Activated naive CD8-positive, alpha-beta T cell treated with anti-CD3 and anti-CD28 coated beads, Interleukin-2, amount 10 ng/mL, durations not matched to agents 7 days and 5 days (primary cell): ENCODE measurements at regions not wholly inside any gene's neighbourhood (a gene's known extent, or its start where the extent isn't known, plus 50 kb on each side); places are given as distances from the start of the nearest gene placed in this dataset.

Source experiments
- ATAC-seq: fragments of 150-1000 bp; cut with Tn5 transposase; one replicate; pipeline ENCODE4 v1.10.0; 2021; ENCODE audit warnings: low read depth, moderate library complexity
- POLR2A ChIA-PET: fragments of 350-600 bp; sonication (Branson Sonifier 250); formaldehyde crosslinking; loops from one replicate; lab custom pipeline; 2021; ENCODE audit warnings: antibody characterized with exemption; lab: Charles Lee
- DNase-seq: peaks from one replicate; pipeline ENCODE4 v3.0.0; 2021
- H3K27ac Mint-ChIP-seq: one replicate; pipeline ENCODE4 v1.8.0; 2022; ENCODE audit warnings: mild to moderate bottlenecking, mixed read lengths
- H3K27me3 Mint-ChIP-seq: one replicate; pipeline ENCODE4 v1.8.0; 2022; ENCODE audit warnings: mild to moderate bottlenecking, moderate library complexity, mixed read lengths
- H3K36me3 Mint-ChIP-seq: one replicate; pipeline ENCODE4 v1.8.0; 2021; ENCODE audit warnings: mild to moderate bottlenecking, mixed read lengths
- H3K4me1 Mint-ChIP-seq: one replicate; pipeline ENCODE4 v1.8.0; 2021; ENCODE audit warnings: mixed read lengths
- H3K4me3 Mint-ChIP-seq: one replicate; pipeline ENCODE4 v1.8.0; 2022; ENCODE audit warnings: mild to moderate bottlenecking, moderate library complexity, mixed read lengths
- H3K9me3 Mint-ChIP-seq: one replicate; pipeline ENCODE4 v1.8.0; 2021; ENCODE audit warnings: mixed read lengths

GRCh38 chr10:89894051-89894450 is 192.7 kb downstream of the KIF20B start:
- POLR2A ChIA-PET = no interaction called here
- ATAC-seq (no peak), DNase-seq (no peak)
- Mint-ChIP-seq H3K27me3 (peaks cover 12% of the 10 kb centered on the region), H3K27ac (no peak overlapping the region), H3K4me1 (no peaks in the 10 kb centered on the region), H3K36me3 (no peaks in the 10 kb centered on the region), H3K9me3 (no peaks in the 10 kb centered on the region), H3K4me3 (no peak overlapping the region)

GRCh38 chr10:89900554-89900953 is 199.2 kb downstream of the KIF20B start:
- no peaks in the 10 kb centered on the region for H3K36me3 Mint-ChIP-seq
- no peak overlapping the region for H3K27ac Mint-ChIP-seq
- H3K9me3 Mint-ChIP-seq = no peaks in the 10 kb centered on the region
- peaks cover 14% of the 10 kb centered on the region for H3K27me3 Mint-ChIP-seq
- POLR2A ChIA-PET = no interaction called here
- ATAC-seq = no peak
- no peak overlapping the region for H3K4me3 Mint-ChIP-seq
- no peak for DNase-seq
- peaks cover 2% of the 10 kb centered on the region for H3K4me1 Mint-ChIP-seq

- Mint-ChIP-seq H3K36me3 (no peaks in the 10 kb centered on the region), H3K9me3 (no peaks in the 10 kb centered on the region), H3K4me3 (no peak overlapping the region), H3K27me3 (peaks cover 18% of the 10 kb centered on the region), H3K4me1 (peaks cover 2% of the 10 kb centered on the region), H3K27ac (no peak overlapping the region)
- no peak for DNase-seq
- POLR2A ChIA-PET = no interaction called here
- no peak for ATAC-seq
These were observed 200.5 kb downstream of the KIF20B start for GRCh38 chr10:89901895-89902294.

GRCh38 chr10:89904755-89905154 is 203.4 kb downstream of the KIF20B start:
- Mint-ChIP-seq H3K4me1 (peaks cover 2% of the 10 kb centered on the region), H3K27ac (no peak overlapping the region), H3K4me3 (no peak overlapping the region), H3K27me3 (peaks cover 23% of the 10 kb centered on the region), H3K36me3 (no peaks in the 10 kb centered on the region), H3K9me3 (no peaks in the 10 kb centered on the region)
- POLR2A ChIA-PET = no interaction called here
- DNase-seq = no peak
- no peak for ATAC-seq

- Mint-ChIP-seq H3K36me3 (no peaks in the 10 kb centered on the region), H3K27ac (no peak overlapping the region), H3K4me3 (no peak overlapping the region), H3K4me1 (peaks cover under 1% of the 10 kb centered on the region), H3K27me3 (peaks cover 16% of the 10 kb centered on the region), H3K9me3 (no peaks in the 10 kb centered on the region)
- POLR2A ChIA-PET = no interaction called here
- DNase-seq = no peak
- ATAC-seq = no peak
These were observed 208.4 kb downstream of the KIF20B start for GRCh38 chr10:89909752-89910151.

- no peak overlapping the region for H3K4me3 Mint-ChIP-seq
- ATAC-seq = no peak
- no peaks in the 10 kb centered on the region for H3K4me1 Mint-ChIP-seq
- H3K36me3 Mint-ChIP-seq = no peaks in the 10 kb centered on the region
- H3K9me3 Mint-ChIP-seq = no peaks in the 10 kb centered on the region
- no peak for DNase-seq
- no peak overlapping the region for H3K27ac Mint-ChIP-seq
- H3K27me3 Mint-ChIP-seq = peaks cover 1% of the 10 kb centered on the region
- POLR2A ChIA-PET = no interaction called here
These were observed 213.6 kb downstream of the KIF20B start for GRCh38 chr10:89915021-89915420.

DNA sequence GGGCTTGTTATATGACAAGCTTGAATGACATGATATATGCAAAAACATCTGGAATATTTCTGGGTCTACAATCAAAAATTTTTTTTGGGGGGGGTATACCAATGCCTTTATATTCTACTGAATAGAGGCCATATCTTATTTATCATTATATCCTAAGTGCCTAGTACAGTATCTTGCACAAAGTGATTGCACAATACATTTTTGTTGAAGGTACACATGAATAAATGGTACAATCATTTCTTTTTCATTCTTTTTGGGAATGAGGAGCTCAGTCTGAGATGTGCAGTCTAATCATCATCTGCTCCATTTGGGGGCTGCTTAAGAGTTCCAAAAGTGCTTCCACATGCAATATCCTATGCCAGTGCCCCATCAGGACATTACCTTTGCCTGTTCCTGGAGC is 214.6 kb downstream of the KIF20B start:
- Mint-ChIP-seq H3K4me1 (no peaks in the 10 kb centered on the region), H3K4me3 (no peak overlapping the region), H3K27ac (no peak overlapping the region), H3K9me3 (no peaks in the 10 kb centered on the region), H3K36me3 (no peaks in the 10 kb centered on the region), H3K27me3 (peaks cover 3% of the 10 kb centered on the region)
- POLR2A ChIA-PET = no interaction called here
- DNase-seq = no peak
- no peak for ATAC-seq

DNA sequence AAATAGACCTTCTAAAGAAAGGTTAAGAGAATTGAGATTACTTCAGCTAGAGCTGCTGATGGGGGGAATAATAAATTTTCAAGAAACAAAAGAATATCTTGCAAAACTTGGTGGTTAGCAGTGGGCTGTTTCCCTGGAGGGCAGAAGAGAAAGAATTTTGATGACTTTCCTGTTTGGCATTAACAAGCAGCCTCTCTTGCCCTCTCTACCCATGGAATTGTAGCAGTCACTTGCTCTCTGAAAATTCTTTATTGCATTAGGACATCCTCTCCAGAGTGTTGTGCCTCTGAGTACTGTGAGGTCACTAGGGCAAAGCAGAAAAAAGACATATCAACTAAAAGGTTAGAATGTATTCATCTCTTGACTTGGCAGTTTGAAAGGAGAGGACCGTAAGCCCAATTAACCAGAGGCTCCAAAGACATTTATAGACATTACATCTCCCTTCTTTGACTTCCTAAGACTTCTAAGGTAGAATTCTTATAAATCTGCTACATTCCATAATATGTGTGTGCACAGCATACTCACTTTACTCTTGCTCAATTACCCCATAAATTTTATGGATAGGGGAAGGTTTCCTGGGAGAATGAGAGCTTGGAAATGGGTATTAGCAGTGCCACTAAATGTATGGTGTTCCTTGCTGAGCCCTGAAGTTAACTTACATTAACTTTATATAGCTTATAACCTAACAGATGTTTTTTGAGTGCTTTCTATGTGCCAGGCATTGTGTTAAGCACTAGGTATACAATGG is 215.3 kb downstream of the KIF20B start:
- H3K4me3 Mint-ChIP-seq = no peak overlapping the region
- ATAC-seq (no peak), DNase-seq (no peak)
- POLR2A ChIA-PET = no interaction called here
- no peaks in the 10 kb centered on the region for H3K9me3 Mint-ChIP-seq
- no peaks in the 10 kb centered on the region for H3K36me3 Mint-ChIP-seq
- H3K27ac Mint-ChIP-seq = no peak overlapping the region
- H3K27me3 Mint-ChIP-seq = peaks cover 3% of the 10 kb centered on the region
- no peaks in the 10 kb centered on the region for H3K4me1 Mint-ChIP-seq

DNA sequence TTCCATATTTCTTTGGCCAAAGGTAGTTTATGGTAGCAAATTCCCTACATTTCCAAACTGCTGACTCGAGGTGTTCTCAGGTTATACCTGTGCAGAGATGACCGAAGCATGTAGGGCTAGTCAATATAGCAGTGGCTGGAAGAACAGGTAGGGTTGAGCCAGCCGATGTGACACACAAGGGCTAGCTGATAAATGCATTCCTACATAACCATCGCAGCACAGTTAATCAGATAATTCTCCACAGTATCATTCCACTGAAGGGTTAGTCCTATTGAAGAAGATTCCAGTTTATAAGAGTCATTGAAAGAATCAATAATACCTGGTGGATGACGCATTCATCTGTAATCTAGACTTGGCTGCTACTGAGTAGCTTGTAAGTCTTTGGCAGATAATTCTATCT is 220.0 kb downstream of the KIF20B start:
- POLR2A ChIA-PET = no interaction called here
- Mint-ChIP-seq H3K27ac (no peak overlapping the region), H3K9me3 (no peaks in the 10 kb centered on the region), H3K36me3 (no peaks in the 10 kb centered on the region), H3K4me1 (no peaks in the 10 kb centered on the region), H3K4me3 (no peak overlapping the region), H3K27me3 (peaks cover 3% of the 10 kb centered on the region)
- ATAC-seq (no peak), DNase-seq (no peak)

DNA sequence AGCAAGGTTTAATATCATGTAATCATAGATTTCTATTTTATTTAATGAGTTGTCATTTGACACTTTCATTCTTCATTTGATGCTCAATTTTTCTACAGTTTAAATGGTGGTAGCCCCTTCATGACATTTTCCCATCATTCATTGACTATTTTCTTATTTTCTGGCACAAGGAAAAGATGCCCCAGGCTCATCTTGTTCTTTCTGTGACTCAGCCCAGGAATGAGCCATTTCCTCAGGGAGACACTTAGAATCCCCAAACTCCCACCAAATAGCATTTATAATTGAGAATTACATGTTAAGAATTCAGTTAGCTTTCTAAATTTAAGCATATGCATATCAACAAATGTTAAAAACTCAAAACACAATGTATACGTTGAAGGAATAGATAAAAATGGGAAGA is 222.3 kb downstream of the KIF20B start:
- peaks cover 2% of the 10 kb centered on the region for H3K27me3 Mint-ChIP-seq
- POLR2A ChIA-PET = no interaction called here
- ATAC-seq = no peak

DNA sequence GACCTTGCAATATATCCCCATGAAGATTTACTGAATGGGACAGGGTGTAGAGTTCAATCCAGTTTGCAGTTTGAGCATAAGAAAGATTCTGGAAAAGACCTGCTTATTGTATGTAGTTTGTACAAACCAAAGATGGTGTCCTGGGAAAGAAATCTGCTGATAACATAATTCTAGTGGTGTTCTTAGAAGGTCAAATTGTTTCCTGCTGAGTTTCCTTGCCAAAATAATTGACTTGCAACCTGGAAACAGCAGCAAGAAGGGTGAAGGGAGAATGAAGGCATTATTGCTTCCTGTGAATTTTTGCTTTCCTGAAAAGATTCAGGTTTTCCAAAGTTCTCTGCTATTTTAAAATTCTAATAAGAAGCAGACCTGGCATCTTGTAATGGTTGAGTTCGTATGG is 222.9 kb downstream of the KIF20B start:
- no peaks in the 10 kb centered on the region for H3K9me3 Mint-ChIP-seq
- no peak for ATAC-seq
- no peaks in the 10 kb centered on the region for H3K36me3 Mint-ChIP-seq

More for the DNA sequence above, 222.3 kb downstream of the KIF20B start:
- no peaks in the 10 kb centered on the region for H3K4me1 Mint-ChIP-seq
- no peaks in the 10 kb centered on the region for H3K36me3 Mint-ChIP-seq
- no peaks in the 10 kb centered on the region for H3K9me3 Mint-ChIP-seq
- H3K27ac Mint-ChIP-seq = no peak overlapping the region
- H3K4me3 Mint-ChIP-seq = no peak overlapping the region
- DNase-seq = no peak

GRCh38 chr10:89926736-89927135 is 225.3 kb downstream of the KIF20B start:
- ATAC-seq = no peak
- POLR2A ChIA-PET = no interaction called here

More for the DNA sequence above, 222.9 kb downstream of the KIF20B start:
- Mint-ChIP-seq H3K27me3 (peaks cover 2% of the 10 kb centered on the region), H3K4me3 (no peak overlapping the region), H3K27ac (no peak overlapping the region), H3K4me1 (no peaks in the 10 kb centered on the region)
- DNase-seq = no peak
- POLR2A ChIA-PET = no interaction called here

GRCh38 chr10:89929282-89930026 is 228.1 kb downstream of the KIF20B start:
- ATAC-seq = no peak
- POLR2A ChIA-PET = no interaction called here
- no peak for DNase-seq
- Mint-ChIP-seq H3K9me3 (no peaks in the 10 kb centered on the region), H3K4me3 (no peak overlapping the region), H3K36me3 (no peaks in the 10 kb centered on the region), H3K4me1 (no peaks in the 10 kb centered on the region), H3K27ac (no peak overlapping the region), H3K27me3 (no peaks in the 10 kb centered on the region)

More at GRCh38 chr10:89926736-89927135, 225.3 kb downstream of the KIF20B start:
- no peaks in the 10 kb centered on the region for H3K27me3 Mint-ChIP-seq
- no peaks in the 10 kb centered on the region for H3K36me3 Mint-ChIP-seq
- no peak overlapping the region for H3K4me3 Mint-ChIP-seq
- no peaks in the 10 kb centered on the region for H3K9me3 Mint-ChIP-seq
- H3K4me1 Mint-ChIP-seq = no peaks in the 10 kb centered on the region
- DNase-seq = no peak
- H3K27ac Mint-ChIP-seq = no peak overlapping the region

DNA sequence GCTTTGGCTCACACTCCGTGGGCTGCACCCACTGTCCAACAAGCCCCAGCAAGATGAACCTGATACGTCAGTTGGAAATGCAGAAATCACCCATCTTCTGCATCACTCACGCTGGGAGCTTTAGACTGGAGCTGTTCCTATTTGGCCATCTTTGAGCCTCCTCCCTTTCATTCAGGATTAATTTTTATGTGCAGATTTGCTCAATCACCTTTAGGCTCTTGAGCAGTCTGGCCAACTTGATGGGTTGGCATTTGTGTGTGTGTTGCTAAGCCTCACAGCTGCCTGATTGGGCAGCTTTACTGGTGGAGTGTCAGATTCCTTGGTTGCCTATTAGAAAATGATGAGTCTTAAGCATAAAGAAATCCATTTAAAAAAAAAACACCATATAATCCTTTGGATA is 236.1 kb downstream of the KIF20B start:
- no peaks in the 10 kb centered on the region for H3K27me3 Mint-ChIP-seq
- no peaks in the 10 kb centered on the region for H3K36me3 Mint-ChIP-seq
- no peak for ATAC-seq
- no peak for DNase-seq
- POLR2A ChIA-PET = no interaction called here
- no peak overlapping the region for H3K27ac Mint-ChIP-seq
- H3K9me3 Mint-ChIP-seq = peaks cover 4% of the 10 kb centered on the region
- H3K4me1 Mint-ChIP-seq = peaks cover 1% of the 10 kb centered on the region
- no peak overlapping the region for H3K4me3 Mint-ChIP-seq
